SK-N-SH treated with all-trans-retinoic acid at 6 μM for 48 hours (cell line): ENCODE measurements at regions not wholly inside any gene's neighbourhood (a gene's known extent, or its start where the extent isn't known, plus 50 kb on each side); places are given as distances from the start of the nearest gene placed in this dataset.

Experiments
- ARNTL ChIP-seq: fragments of 450-650 bp; formaldehyde crosslinking; IDR thresholded peaks from 2 replicates; pipeline ENCODE4 v1.5.0; 2020; ENCODE audit warnings: low read depth, mild to moderate bottlenecking, moderate library complexity, borderline replicate concordance
- BACH2 ChIP-seq: fragments of 250-450 bp; sonication (Bioruptor Pico); IDR thresholded peaks from 2 replicates; pipeline ENCODE4 v1.9.0; 2021; ENCODE audit warnings: mild to moderate bottlenecking, borderline replicate concordance
- PATZ1 ChIP-seq: fragments of 250-450 bp; sonication (Bioruptor Pico); IDR thresholded peaks from 2 replicates; pipeline ENCODE4 v1.8.0; 2020; ENCODE audit warnings: mild to moderate bottlenecking, moderate library complexity, borderline replicate concordance
- TSHZ2 ChIP-seq: fragments of 250-450 bp; sonication (Bioruptor Pico); IDR thresholded peaks from 2 replicates; pipeline ENCODE4 v1.5.0; 2020; ENCODE audit warnings: mild to moderate bottlenecking, moderate library complexity
- ZC3H10 ChIP-seq: fragments of 250-450 bp; sonication (Bioruptor Pico); IDR thresholded peaks from 2 replicates; pipeline ENCODE4 v1.5.1; 2021; ENCODE audit warnings: mild to moderate bottlenecking, moderate library complexity
- ZFP30 ChIP-seq: fragments of 450-650 bp; formaldehyde crosslinking; IDR thresholded peaks from 2 replicates; pipeline ENCODE4 v1.5.0; 2022; ENCODE audit warnings: mild to moderate bottlenecking, moderate library complexity
- ZNF565 ChIP-seq: fragments of 450-650 bp; formaldehyde crosslinking; conservative IDR thresholded peaks from 2 replicates; pipeline ENCODE4 v1.5.0; 2020; ENCODE audit warnings: low read depth, mild to moderate bottlenecking, moderate library complexity
- ZNF70 ChIP-seq: fragments of 450-650 bp; formaldehyde crosslinking; IDR thresholded peaks from 2 replicates; pipeline ENCODE4 v1.5.0; 2020; ENCODE audit warnings: mild to moderate bottlenecking, moderate library complexity

DNA sequence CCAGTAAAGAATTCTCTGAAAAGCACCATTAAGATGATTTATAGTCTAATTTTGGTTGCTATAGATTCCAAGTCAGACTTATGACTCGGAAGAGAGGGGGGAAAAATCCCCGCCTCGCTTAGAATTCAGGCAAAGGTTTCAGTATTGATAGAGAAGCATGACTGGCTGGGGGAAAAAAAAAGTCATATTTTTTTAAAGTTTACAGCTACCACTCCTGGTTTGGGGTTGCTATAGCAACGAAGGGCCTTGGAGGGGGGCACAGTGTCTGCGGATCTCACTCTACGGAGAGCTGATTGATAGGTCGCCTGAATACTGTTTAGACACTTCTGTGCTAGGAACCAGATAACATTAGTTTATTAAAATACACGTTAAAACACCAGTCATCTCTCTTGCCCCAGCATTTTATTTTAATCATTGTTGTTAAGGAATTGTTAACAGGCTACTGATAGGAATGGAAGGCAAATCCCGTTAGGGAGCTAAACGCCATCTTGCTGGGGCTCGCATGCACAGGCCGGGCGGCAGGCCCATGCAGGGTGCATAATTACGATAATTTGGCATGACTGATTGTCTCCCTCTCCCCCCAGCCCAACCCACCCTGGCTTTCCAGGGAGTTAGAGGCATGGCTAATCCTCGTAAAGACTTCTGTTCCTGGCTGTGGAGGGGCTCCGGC lies 380.0 kb upstream of the XYLT1 start:
- no peak for TF ChIP-seq ZC3H10 (CRISPR knock-in tag)
- no peak for TF ChIP-seq TSHZ2
- no peak for TF ChIP-seq ZFP30 (CRISPR knock-in tag)
- TF ChIP-seq BACH2 (CRISPR knock-in tag) = no peak
- TF ChIP-seq PATZ1 = no peak
- TF ChIP-seq ARNTL (CRISPR knock-in tag) = no peak
- TF ChIP-seq ZNF70 (CRISPR knock-in tag) = no peak
- TF ChIP-seq ZNF565 (CRISPR knock-in tag) = no peak
